ENCODE measurements at regions not wholly inside any gene's neighbourhood (a gene's known extent, or its start where the extent isn't known, plus 50 kb on each side); places are given as distances from the start of the nearest gene placed in this dataset.

DNA sequence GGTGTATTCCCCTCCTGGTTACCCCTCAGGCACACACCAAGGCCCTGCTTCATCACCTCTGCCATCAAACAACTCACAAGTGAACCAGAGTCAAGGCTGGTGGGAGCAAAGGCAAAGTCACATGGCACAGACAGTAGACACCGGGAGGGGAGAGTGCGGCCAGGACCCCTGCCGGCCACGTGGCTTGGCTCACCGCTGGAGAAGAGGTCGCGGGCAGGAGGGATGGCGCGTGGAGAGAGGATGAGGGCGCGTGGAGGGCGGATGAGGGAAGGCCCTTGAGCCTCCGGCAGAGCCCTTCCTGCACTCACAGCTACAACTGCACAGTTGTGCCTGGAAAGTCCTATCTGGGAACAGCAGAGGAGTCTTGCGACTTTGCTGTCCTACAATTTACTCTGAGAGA lies 104.2 kb upstream of the ADRA2C start:
- Mint-ChIP-seq H3K9me3 (no peaks in the 10 kb centered on the region), H3K27ac (no peak overlapping the region), H3K4me1 (ENCODE audit: low read depth in 2 of 2) (no peaks in the 10 kb centered on the region), H3K4me3 (no peak overlapping the region), H3K27me3 (peaks cover 33 to 59% of the 10 kb centered on the region in 2 donors), H3K36me3 (ENCODE audit: insufficient read depth) (no peaks in the 10 kb centered on the region)
- ATAC-seq (replicated peaks) = no peak
- no peak for DNase-seq

DNA sequence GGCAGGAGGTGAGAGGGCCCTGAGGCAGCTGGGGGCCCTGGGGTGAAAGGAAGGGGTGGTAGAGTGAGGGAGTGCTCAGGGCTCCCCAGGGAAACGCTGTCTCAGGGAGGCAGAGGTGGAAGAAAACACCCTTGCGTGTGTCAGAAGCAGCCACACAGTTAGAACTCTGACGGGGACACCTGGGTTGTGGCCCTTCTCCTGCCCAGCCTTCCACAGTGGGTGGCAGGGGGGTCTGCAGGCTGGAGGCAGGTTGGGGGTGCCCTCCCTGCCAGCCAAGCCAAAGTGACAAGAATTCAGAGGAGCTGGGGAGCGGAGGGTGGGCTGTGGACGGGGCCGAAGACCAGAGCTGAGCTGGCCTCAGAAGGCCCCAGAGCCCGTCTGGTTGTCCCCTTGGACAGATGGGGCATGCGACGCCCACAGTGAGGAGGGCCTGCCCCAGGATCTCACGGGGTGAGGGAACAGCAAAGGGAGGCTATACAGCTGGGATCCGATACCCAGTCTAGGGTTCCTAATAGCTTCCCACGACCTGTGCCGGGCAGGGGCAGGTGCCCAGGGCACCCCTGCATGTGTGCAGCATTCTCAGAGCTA lies 105.2 kb upstream of the ADRA2C start:
- Mint-ChIP-seq H3K27me3 (peaks cover 33 to 67% of the 10 kb centered on the region in 2 donors), H3K4me1 (ENCODE audit: low read depth in 2 of 2) (no peaks in the 10 kb centered on the region), H3K27ac (no peak overlapping the region), H3K9me3 (no peaks in the 10 kb centered on the region), H3K4me3 (no peak overlapping the region), H3K36me3 (ENCODE audit: insufficient read depth) (no peaks in the 10 kb centered on the region)
- DNase-seq (no peak), ATAC-seq (replicated peaks) (no peak)

DNA sequence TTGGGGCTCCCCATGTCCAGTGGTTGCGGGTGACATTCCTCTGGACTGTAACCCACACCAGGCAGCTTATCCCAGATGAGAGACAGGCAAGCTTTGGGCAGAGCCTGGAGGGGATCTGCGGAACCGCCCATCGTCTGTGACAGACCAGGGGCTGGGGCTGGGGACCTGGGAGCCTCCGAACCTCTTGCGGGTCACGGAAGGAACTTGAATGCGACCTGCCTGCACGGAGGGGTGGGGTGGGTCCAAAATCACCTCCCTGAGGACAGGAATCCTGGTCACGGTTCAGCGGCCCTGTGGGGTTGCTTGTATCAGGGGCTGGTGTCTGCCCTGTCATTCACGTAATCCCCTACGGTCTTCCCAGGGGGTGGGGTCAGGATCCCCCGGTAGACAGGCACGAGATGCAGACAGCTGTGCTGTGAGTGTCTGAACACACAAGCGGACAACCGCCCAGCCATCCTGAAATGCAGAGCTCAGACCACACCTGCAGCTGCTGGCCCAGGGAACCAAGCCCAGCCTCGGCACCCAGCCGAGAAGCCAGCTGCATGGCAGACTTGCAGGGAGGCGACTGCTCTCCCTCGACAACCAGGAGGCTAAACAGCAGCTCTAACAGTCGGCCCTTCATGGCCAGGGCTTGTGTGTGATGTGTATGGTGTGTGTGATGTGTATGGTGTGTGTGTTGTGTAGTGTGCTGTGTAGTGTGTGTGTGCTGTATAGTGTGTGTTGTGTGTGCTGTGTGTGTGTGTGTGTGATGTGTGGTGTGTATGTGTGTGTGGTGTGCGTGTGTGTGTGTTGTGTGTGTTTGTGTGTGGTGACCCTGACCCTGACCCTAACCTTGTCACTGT lies 105.9 kb upstream of the ADRA2C start:
- Mint-ChIP-seq H3K4me1 (ENCODE audit: low read depth in 2 of 2) (no peaks in the 10 kb centered on the region), H3K27me3 (peaks cover 26 to 65% of the 10 kb centered on the region in 2 donors), H3K9me3 (no peaks in the 10 kb centered on the region), H3K4me3 (no peak overlapping the region), H3K27ac (no peak overlapping the region), H3K36me3 (ENCODE audit: insufficient read depth) (no peaks in the 10 kb centered on the region)
- no peak for ATAC-seq (replicated peaks)
- no peak for DNase-seq

DNA sequence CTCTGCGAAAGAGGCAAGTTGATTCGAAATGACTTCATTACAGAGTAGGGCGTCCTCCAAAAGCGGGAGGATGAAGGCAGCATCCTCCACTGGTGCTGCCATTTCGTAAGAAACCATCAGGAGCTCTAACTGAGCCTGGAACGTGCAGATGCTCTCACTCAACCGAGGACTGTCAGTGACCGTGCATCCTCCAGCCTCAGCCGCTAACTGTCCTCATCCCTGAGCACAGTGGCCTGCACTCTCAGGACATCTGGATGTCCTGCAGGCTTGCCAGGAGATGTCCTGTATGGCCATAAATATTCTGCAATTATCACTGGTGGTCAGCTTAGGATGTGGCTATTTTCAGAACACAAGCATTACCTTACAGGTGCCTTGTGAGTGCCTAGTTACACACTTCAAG lies 107.1 kb upstream of the ADRA2C start:
- Mint-ChIP-seq H3K4me1 (ENCODE audit: low read depth in 2 of 2) (no peaks in the 10 kb centered on the region), H3K9me3 (no peaks in the 10 kb centered on the region), H3K36me3 (ENCODE audit: insufficient read depth) (no peaks in the 10 kb centered on the region), H3K4me3 (no peak overlapping the region), H3K27me3 (peaks cover 22 to 69% of the 10 kb centered on the region in 2 donors), H3K27ac (no peak overlapping the region)
- no peak for ATAC-seq (replicated peaks)
- no peak for DNase-seq

DNA sequence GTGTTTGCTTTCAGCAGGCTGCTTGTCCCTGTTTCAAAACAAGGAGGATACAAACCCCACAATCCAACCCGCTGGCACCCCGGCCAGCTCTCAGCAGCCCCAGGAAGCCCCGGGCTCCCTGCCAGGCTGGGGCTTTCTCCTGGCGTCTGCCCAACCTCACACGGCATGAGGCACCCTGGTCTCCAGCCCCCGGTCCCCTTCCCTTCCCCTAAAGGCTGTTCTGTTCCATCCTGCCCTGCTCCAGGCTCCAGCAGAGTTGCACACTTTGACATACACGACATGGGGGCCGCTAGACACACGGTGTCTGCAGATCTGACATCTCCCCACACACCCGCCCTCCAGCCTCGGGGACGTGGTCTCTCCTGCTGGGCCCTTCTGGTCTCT lies 107.7 kb upstream of the ADRA2C start:
- peaks cover 28 to 75% of the 10 kb centered on the region in 2 donors for H3K27me3 Mint-ChIP-seq
- H3K4me3 Mint-ChIP-seq = no peak overlapping the region
- no peaks in the 10 kb centered on the region for H3K4me1 Mint-ChIP-seq (ENCODE audit: low read depth in 2 of 2)
- no peaks in the 10 kb centered on the region for H3K9me3 Mint-ChIP-seq
- ATAC-seq (replicated peaks) (no peak), DNase-seq (no peak)
- no peak overlapping the region for H3K27ac Mint-ChIP-seq
- H3K36me3 Mint-ChIP-seq (ENCODE audit: insufficient read depth) = peaks cover 4% of the 10 kb centered on the region

DNA sequence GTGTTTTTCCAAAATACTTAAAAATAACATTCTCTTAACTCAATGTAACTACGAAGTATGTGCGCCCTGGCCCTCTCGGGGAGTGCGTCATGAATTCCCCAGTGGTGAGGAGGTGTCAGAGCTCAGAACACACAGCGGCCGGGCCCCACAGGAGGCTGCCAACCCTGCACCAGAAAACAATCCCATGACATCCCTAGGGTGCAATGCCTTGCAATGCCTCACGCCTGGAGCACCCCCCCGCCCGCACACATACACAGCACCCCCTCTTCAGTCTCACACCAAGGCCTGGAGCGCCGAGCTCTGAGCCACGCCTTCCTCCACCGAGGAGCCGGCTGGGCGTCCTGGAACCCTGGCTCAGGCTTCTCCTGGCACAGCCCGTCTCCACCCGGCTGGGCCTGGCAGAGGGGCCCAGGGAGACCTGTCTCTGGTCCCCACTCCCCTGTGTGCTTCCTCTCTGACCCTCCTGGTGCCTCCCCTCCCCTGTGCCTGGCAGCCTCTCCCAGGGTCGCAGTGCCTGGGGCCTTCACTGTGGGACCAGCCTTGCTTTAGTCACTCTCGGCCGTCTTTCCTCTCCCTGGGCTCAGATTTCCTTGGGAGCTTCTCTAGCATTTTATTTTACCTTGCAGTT lies 108.2 kb upstream of the ADRA2C start:
- Mint-ChIP-seq H3K27ac (no peak overlapping the region), H3K4me3 (no peak overlapping the region), H3K4me1 (ENCODE audit: low read depth in 2 of 2) (no peaks in the 10 kb centered on the region), H3K27me3 (peaks cover 33 to 80% of the 10 kb centered on the region in 2 donors), H3K36me3 (ENCODE audit: insufficient read depth) (peaks cover 4% of the 10 kb centered on the region), H3K9me3 (no peaks in the 10 kb centered on the region)
- ATAC-seq (replicated peaks) (no peak), DNase-seq (no peak)

DNA sequence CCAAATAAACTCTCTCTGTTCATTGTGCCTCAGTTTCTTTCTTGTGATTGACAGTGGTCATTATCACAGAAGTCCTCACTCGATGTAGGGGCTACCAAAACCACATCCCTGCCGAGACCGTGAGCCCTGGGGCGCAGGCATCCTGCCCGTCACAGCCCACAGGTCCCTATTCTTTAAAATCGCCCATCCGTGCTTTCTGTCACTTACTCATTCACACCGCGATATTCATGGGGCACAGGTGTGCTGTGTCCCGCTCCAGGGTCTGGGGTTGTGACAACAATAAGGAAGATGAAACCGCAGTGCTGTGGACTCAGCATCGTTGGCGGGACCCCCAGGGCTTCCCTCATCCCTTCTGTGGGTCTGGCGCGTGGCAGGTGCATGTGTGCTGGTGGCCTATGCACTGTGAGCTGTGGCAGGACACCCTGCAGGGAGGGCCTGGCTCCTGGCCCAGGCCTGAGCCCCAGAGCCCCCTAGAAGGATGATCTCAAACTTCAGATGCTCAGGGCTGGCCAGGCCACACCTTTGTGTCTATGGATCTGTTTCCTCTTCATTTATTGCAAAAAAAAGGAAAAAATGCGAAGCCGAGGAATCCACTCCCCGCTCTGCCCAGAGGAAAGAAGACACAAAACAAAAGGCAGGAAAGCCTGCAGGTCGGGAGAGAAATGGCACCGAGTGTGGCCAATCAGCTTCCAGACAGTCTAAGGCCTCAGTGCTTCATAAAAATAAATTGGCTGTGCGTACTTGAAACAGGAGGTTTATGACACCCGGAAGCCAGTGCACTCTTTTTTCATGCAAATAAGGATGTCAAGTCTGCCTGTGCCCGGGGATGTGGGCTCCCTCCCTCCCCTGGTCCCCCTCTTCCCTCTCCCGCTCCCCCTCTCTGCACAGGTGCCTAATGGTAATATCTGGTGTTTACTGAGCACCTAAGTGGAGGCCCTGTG lies 109.5 kb upstream of the ADRA2C start:
- no peak overlapping the region for H3K4me3 Mint-ChIP-seq
- H3K27me3 Mint-ChIP-seq = peaks cover 34 to 88% of the 10 kb centered on the region in 2 donors
- H3K9me3 Mint-ChIP-seq = no peaks in the 10 kb centered on the region

DNA sequence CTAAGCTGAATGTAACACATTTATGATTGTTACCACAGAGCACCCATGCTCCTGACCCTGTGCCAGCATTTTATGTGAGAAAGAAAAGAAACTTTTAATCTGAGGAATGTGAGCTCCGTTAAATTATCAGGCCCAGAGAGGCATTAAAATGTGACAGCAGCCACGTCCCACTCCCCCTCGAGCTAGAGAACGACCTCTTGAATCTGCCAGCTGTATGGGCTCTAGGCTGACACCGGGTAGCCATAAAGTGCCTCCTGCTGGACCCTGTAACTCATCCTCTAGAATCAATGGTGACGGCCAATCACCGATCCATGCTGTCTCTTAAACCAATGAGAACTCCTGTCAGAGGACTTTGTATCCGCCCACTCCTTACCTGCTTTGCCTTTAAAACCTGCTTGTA lies 110.2 kb upstream of the ADRA2C start:
- DNase-seq = no peak
- H3K4me3 Mint-ChIP-seq = no peak overlapping the region
- H3K27ac Mint-ChIP-seq = no peak overlapping the region
- H3K36me3 Mint-ChIP-seq (ENCODE audit: insufficient read depth) = peaks cover 4% of the 10 kb centered on the region
- H3K4me1 Mint-ChIP-seq (ENCODE audit: low read depth in 2 of 2) = no peaks in the 10 kb centered on the region
- H3K27me3 Mint-ChIP-seq = peaks cover 33 to 84% of the 10 kb centered on the region in 2 donors
- H3K9me3 Mint-ChIP-seq = no peaks in the 10 kb centered on the region
- no peak for ATAC-seq (replicated peaks)

More for the DNA sequence above, 109.5 kb upstream of the ADRA2C start:
- Mint-ChIP-seq H3K27ac (no peak overlapping the region), H3K36me3 (ENCODE audit: insufficient read depth) (peaks cover 4% of the 10 kb centered on the region), H3K4me1 (ENCODE audit: low read depth in 2 of 2) (no peaks in the 10 kb centered on the region)
- DNase-seq (no peak), ATAC-seq (replicated peaks) (no peak)

DNA sequence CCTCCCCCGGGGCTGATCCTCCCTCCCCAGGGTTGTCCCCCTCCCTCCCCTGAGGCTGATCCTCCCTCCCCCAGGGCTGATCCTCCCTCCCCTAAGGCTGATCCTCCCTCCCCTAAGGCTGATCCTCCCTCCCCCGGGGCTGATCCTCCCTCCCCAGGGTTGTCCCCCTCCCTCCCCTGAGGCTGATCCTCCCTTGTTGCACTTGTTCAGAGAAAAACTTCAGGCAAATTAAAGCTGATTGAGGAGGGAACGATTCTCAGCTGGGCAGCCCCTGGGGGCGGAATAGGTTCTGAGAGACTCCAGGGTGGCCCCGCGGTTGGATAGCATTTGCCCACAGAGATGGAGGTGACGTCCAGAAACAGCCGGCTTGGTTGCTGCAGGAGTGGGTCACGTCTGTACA lies 110.7 kb upstream of the ADRA2C start:
- H3K27ac Mint-ChIP-seq = no peak overlapping the region
- H3K4me3 Mint-ChIP-seq = no peak overlapping the region
- no peaks in the 10 kb centered on the region for H3K9me3 Mint-ChIP-seq
- peaks cover 4% of the 10 kb centered on the region for H3K36me3 Mint-ChIP-seq (ENCODE audit: insufficient read depth)
- DNase-seq (no peak), ATAC-seq (replicated peaks) (no peak)
- peaks cover 30 to 84% of the 10 kb centered on the region in 2 donors for H3K27me3 Mint-ChIP-seq
- no peaks in the 10 kb centered on the region for H3K4me1 Mint-ChIP-seq (ENCODE audit: low read depth in 2 of 2)

DNA sequence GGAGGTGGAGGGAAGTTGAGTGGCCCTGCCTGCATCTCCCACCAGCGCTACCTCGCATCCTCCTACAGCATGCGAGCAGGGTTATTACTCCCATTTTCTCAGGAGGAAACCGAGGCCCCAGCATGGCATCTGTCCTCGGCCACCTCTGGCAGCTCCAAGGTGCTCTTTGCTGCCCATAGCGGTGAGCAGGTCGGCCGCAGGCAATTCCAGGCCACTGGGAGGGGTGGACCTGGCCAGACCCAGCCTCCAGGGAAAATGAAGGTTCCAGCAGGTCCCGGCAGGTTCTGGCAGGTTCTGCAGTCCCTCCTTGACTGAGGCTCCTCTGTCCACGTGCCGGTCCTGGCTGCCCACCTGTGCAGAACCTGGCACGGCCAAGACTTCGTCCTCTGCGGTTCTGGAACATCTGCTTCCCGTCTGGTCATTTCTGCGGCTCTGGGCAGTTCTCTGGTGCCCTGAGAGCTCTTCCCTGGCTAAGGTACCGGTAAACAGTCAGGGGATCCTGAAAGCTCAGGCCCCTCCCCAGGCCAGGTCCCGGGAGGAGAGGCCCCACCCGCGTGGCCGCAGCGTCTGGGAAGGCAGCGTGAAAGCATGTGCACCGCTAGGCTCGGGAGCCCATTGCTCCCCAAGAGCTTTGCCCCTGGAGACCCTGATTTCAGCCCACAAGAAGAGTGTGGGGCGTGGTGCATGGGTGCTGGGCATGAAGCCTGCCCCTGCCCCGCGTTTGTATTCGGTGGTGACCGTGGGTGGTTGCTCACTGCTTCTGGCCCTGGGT lies 112.0 kb upstream of the ADRA2C start:
- no peak for DNase-seq
- ATAC-seq (replicated peaks) = no peak
- no peaks in the 10 kb centered on the region for H3K4me1 Mint-ChIP-seq (ENCODE audit: low read depth in 2 of 2)
- H3K9me3 Mint-ChIP-seq = no peaks in the 10 kb centered on the region
- H3K4me3 Mint-ChIP-seq = no peak overlapping the region
- peaks cover 29 to 80% of the 10 kb centered on the region in 2 donors for H3K27me3 Mint-ChIP-seq
- peaks cover 4% of the 10 kb centered on the region for H3K36me3 Mint-ChIP-seq (ENCODE audit: insufficient read depth)
- H3K27ac Mint-ChIP-seq = no peak overlapping the region

DNA sequence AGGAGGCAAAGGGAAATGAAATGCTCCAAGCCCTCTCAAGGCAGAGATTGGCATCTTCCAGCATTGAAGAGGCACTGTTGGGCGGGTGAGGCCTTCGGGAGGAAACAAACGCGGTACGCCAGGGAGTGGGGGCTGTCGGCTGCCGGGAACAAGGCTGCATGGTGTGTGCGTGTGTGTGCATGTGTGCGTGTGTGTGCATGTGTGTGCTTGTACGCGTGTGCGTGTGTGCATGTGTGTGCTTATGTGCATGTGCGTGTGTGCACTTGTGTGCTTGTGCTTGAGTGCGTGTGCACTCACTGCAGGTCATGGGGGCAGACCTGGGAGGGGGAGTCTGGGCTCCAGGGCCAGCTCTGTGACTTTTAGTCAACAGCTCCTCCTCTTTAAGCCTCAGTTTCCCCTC lies 113.6 kb upstream of the ADRA2C start:
- Mint-ChIP-seq H3K27me3 (peaks cover 18 to 74% of the 10 kb centered on the region in 2 donors), H3K9me3 (no peaks in the 10 kb centered on the region), H3K4me3 (no peak overlapping the region), H3K4me1 (ENCODE audit: low read depth in 2 of 2) (no peaks in the 10 kb centered on the region), H3K36me3 (ENCODE audit: insufficient read depth) (peaks cover 4% of the 10 kb centered on the region), H3K27ac (no peak overlapping the region)
- DNase-seq (no peak), ATAC-seq (replicated peaks) (no peak)

DNA sequence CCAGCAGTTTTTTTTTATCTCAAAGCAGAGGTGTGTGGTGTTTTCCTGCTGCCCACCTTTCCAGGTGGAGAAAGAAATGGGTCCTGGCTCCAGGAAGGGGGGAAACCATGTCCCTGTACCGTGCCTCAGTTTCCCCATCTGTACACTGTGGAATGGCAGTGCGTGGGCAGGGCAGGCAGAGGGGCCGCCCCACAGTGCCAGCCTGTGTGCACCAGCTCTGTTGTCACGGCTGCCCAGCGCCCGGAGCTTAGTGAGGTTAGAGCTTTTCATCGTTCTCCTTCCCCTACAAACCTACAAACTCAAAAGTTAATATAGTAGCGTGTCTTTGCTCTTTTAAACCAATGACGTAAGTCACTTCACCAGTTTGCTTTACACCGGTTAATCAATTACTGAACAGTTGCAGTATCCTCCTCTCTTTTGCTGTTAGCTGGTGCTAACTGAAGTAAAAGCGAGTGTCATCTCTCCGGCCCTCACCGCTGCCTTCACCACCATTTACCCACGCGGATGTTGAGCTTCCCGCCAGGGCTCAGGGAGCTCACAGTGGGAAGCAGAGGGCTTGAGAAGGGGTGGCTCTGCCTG lies 114.8 kb upstream of the ADRA2C start:
- H3K4me3 Mint-ChIP-seq = no peak overlapping the region
- no peaks in the 10 kb centered on the region for H3K4me1 Mint-ChIP-seq (ENCODE audit: low read depth in 2 of 2)
- H3K27me3 Mint-ChIP-seq = peaks cover 18 to 62% of the 10 kb centered on the region in 2 donors
- DNase-seq (no peak), ATAC-seq (replicated peaks) (no peak)
- peaks cover 4% of the 10 kb centered on the region for H3K36me3 Mint-ChIP-seq (ENCODE audit: insufficient read depth)
- H3K9me3 Mint-ChIP-seq = no peaks in the 10 kb centered on the region
- no peak overlapping the region for H3K27ac Mint-ChIP-seq
